GM19438 (cell line): ENCODE measurements at regions not wholly inside any gene's neighbourhood (a gene's known extent, or its start where the extent isn't known, plus 50 kb on each side); places are given as distances from the start of the nearest gene placed in this dataset.

ENCODE experiments used
- ATAC-seq: cut with Tn5 transposase; IDR thresholded peaks from one replicate; pipeline ENCODE4 v1.9.1; 2021; ENCODE audit warnings: low read depth; ENCODE audit not compliant: unreplicated experiment

DNA sequence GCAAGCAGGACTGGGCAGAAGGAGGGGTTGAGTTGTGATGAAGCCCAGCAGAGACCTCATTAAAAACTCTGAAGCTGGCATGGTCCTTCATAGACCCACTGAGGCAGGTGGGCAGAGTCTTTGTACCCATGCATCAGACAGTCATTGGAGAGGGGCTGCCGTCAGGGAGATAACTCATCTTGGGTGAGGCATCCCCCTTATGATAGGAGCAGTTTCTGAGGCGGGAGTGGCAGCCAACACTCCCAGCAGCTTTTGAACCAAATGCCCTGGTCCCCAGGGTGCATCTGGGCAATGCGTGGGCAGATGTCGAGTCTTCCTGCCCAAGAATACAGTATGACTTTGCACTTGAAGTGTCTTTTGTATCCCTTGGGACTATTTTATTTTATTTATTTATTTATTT, 68.1 kb downstream of the HTR5A start:
- no peak for ATAC-seq

- ATAC-seq: no peak
Measured at GRCh38 chr7:155141562-155141961, 71.4 kb downstream of the HTR5A start.

- no peak for ATAC-seq
Measured at GRCh38 chr7:155143381-155143780, 73.3 kb downstream of the HTR5A start.

- ATAC-seq: no peak
Measured at GRCh38 chr7:155144371-155144770, 74.2 kb downstream of the HTR5A start.

GRCh38 chr7:155145477-155146255, 75.5 kb downstream of the HTR5A start:
- no peak for ATAC-seq

GRCh38 chr7:155147172-155147571, 77.0 kb downstream of the HTR5A start:
- ATAC-seq: no peak

DNA sequence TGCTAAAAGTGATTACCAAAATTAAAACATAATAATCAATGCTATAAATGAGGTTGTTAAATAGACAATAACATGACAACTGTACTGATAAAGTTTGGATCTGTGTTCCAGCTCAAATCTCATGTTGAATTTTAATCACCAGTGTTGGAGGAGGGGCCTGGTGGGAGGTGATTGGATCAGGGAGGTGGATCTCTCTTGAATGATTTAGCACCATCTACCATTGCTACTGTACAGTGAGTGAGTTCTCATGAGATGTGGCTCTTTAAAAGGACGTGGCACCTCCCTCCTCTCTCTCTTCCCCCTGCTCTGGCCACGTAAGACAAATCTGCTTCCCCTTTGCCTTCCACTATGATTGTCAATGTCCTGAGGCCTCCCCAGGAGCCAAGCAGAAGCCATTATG, 77.5 kb downstream of the HTR5A start:
- no peak for ATAC-seq

GRCh38 chr7:155153676-155154075, 83.6 kb downstream of the HTR5A start:
- ATAC-seq: no peak

DNA sequence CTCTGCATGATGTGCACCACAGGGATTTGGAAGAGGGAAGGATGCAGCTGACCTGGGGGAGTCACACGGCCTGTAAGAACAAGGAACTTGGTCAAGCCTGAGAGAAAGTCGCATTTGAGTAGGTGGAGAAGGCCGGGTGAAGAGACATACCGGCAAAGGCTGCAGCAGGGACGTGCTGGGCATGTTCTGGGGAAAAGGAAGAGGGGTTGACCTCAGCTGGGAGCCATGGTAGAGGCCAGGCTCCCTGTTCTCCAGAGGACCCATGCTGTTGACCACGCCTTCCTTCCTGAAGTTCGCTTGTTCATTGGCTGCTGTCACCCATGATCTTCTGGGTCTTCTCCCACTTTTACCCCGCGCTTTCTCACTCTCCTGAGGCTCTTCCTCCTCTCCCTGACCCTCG, 84.5 kb downstream of the HTR5A start:
- no peak for ATAC-seq

DNA sequence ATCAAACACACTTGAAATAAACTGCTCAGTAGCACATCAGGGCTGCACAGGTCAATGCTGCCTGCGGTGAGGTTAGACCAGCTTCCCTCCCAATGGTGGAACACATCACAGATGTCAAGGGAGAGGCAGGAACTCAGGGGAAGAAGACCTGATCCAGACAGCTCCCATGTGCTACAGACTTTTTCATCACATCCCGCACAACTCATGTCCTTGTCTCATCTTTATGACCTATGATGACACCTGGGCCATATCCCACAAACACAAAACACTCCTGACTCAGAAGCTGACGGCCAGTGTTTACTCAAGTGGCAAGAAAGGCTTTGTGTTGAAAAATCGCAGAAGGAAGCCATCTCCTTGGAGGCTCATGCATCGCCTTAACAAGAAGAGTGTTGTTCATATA, 91.6 kb downstream of the HTR5A start:
- ATAC-seq: no peak

GRCh38 chr7:155162422-155162821, 92.3 kb downstream of the HTR5A start:
- no peak for ATAC-seq

- no peak for ATAC-seq
Measured at GRCh38 chr7:155163696-155164095, 93.6 kb downstream of the HTR5A start.

DNA sequence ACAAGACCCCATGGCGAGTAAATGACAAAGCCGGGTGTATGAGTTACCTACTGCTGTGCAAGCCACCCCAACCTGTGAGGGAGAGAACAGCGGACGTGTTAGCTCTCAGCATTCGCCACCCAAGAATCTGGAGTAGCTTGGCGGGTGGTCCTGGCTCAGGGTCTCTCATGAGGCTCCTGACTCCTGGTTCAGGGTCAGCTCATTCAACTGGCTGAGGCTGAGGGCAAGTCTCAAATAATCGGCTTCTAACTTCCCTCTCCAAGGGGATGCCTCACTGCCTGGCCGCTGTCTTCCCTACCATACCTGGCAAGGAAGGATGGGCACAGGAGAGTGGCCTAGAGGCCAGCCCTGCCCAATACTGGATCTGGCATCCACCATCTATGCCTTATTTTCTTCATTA, 94.2 kb downstream of the HTR5A start:
- no peak for ATAC-seq

DNA sequence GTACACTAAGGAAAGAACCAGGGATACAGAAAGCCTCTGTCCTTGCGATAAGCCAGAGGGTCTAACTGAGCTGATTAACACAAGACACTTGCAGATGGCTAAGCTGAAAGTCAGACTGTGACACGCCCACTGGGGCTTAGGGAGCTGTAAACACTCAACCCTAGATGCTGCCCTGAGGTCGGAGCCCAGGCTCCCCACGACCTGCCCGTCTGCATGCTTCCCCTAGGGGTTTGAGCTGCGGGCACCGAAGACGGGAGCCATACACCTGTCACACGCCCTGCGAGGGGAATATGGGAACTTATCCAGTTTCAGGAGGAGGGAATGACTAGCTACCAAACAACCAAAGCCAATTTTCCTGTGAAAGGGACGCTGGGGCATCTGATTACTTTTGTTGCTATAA, 96.0 kb downstream of the HTR5A start:
- no peak for ATAC-seq

- peak; percentile 93 for ATAC-seq
Measured at GRCh38 chr7:155166673-155167370, 96.7 kb downstream of the HTR5A start.

DNA sequence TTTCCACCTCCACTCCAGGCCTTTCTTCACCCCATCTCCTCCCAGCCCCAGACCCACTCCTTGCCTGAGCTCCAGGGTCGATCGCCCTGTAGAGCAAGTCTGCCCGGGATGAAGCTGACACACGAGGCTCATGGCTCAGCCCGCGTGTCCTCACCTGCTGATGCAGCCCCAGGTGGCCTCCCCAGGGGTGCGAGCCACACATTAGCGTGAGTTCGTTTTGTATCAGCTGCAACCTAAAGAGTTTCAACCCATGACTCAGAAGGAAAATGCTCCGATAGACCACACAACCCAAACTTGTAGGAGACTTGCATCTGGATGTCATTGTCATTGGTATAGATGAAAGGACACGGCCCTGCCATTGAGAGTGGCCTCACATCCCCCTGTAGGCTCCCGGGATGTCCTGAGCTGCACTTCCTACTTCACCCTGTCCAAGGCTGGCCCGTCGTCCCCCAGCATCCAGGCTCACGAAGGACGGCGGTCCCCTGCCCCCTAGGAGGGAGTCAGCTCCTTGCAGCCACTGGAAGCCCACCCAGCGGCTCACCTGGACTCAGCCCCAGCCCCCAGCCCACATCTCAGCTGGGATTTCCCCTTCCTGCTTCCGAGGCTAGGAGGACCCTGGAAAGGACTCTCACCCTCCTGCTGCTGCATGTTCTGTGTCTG, 97.7 kb downstream of the HTR5A start:
- ATAC-seq: no peak

DNA sequence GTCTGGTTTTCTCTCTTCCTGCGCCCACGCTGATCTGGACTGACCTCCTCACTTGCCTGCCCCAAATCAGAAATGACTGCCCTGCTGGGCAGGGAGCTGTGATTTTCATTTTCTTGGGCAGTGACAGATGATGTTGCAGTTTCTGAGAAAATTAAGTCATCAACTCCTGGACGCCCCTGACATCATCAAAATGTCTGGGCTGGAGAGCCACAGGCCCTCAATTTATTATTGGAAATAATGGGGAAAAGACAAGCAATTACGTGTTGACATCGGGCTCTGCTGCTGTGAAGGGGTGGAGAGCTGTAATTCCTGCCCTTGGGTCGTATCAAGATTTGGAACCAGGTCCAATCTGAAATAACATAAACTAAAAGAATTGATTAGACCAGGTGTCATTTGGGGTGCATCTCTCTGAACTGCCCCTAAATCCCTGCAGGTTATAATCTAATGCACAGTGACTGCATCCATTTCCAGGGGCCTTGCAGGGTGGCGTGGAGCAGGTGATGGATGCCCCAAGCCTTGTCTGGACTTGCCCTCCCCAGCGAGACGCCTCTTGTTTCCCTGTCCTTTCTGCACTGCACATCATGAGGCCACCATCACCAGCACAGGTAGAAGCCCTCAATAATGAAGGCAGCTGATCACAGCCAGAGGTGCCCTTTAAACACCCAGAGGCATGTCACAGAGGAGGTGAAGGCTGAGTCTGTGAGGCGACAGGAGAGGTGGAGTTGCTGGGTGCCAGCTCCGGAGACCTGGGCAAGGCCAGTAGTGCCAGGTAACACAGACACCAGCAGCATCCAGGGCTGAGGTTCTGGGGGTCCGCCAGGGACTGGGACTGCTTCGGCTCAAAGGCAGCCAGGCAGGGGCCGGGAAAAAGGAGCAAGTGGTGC, 98.7 kb downstream of the HTR5A start:
- no peak for ATAC-seq

DNA sequence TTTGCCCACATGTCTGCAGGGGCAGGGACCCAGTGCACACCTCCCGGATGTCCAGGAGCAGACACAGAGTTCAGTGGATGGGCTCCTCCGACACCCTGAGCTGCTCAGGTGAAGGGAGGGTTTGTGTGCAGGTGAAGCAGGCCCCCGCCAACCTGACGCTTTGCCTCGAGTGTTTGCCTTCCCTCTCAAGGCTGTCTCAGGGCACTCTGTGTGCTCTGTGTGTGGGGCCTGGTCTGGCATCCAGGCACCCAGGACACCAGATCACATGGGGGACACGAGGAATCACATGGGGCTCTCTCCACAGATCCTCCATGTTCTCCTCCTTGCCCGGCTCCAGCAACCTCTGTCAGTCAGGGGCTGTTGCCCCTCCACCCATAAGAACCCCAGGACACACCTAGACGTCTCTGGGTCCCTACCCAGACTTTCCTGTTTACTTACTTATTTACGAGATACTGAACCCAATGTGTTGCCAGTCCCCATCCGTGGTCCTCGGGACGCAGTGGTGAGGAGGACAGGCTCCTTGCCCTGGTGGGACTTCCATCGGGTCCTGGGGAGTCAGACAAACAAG, 99.5 kb downstream of the HTR5A start:
- no peak for ATAC-seq

DNA sequence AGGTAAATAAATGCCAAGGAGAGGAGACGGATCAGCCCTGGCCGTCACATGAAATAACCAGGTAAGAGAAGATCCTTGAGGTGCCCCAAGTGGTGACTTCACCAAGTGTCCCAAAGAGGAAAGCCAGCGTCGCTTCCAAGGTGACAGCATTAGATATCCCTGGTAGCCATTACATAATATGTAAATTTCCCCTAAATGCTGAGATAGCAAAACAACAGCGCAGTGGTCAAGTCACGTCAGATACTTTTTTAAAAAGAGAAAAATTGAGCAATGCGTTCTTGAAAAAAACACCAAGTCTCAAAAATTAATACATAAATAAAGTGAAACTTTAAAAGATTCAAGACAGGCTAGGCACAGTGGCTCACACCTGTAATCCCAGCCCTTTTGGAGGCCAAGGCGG, 100.2 kb downstream of the HTR5A start:
- ATAC-seq: no peak

DNA sequence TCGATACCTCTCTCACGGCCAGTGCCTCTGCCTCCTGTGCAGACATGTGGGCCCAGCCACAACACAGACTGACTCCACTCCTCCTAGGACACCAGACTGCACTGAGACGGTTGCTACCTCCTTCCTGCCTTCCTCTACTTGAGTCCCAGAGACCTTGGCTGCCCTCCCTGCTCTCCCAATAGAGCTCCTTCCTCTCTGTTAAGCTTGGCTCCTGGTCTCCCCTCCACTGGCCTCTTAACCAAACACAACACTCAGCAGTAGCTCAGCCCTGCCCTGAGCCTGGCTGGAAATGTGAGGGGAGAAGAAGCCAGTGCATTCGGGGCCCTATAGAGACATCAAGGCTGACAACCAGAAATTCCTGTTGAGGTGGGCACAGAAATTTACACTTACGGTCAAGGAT, 102.0 kb downstream of the HTR5A start:
- ATAC-seq: no peak
